ENCODE measurements at regions not wholly inside any gene's neighbourhood (a gene's known extent, or its start where the extent isn't known, plus 50 kb on each side); places are given as distances from the start of the nearest gene placed in this dataset.

DNA sequence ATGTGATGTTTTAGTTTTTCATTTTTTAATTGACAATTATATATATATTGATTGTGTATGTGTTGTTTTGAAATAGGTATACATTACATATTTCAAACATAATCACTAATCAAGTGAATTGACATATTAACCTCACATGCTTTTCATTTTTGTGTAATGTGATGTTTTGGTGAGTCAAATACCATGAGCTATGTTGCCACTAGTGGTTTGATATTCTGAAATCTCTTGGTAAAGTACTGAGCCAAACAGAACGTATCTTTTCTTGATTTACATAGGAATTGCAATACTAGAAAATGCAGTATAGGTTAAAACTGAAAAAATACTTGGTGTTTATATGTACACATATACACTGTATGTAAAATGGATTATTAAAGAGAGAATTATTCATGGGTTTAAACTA lies 65.2 kb upstream of the SIAH1 start:
- Histone ChIP-seq H3K27ac (no peak overlapping the region), H3K27me3 (no peaks in the 10 kb centered on the region), H3K36me3 (no peaks in the 10 kb centered on the region), H3K4me3 (no peak overlapping the region), H3K4me1 (peaks cover 0 to 16% (median 3%) of the 10 kb centered on the region in 12 donors), H3K9me3 (no peaks in the 10 kb centered on the region)
- TF ChIP-seq, protein P1, sequence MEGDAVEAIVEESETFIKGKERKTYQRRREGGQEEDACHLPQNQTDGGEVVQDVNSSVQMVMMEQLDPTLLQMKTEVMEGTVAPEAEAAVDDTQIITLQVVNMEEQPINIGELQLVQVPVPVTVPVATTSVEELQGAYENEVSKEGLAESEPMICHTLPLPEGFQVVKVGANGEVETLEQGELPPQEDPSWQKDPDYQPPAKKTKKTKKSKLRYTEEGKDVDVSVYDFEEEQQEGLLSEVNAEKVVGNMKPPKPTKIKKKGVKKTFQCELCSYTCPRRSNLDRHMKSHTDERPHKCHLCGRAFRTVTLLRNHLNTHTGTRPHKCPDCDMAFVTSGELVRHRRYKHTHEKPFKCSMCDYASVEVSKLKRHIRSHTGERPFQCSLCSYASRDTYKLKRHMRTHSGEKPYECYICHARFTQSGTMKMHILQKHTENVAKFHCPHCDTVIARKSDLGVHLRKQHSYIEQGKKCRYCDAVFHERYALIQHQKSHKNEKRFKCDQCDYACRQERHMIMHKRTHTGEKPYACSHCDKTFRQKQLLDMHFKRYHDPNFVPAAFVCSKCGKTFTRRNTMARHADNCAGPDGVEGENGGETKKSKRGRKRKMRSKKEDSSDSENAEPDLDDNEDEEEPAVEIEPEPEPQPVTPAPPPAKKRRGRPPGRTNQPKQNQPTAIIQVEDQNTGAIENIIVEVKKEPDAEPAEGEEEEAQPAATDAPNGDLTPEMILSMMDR (IDR thresholded peaks at IDR 0.05): no peak
- no peak for TF ChIP-seq POLR2A (IDR thresholded peaks at IDR 0.05)
- DNase-seq: no peak
- intact Hi-C loops (cut with DNase I): no loop called here
- no peak for ATAC-seq
- WGBS, 4 donors: 31 to 78% (median 47%) methylated on average over 1 of the region's 1 CpG

DNA sequence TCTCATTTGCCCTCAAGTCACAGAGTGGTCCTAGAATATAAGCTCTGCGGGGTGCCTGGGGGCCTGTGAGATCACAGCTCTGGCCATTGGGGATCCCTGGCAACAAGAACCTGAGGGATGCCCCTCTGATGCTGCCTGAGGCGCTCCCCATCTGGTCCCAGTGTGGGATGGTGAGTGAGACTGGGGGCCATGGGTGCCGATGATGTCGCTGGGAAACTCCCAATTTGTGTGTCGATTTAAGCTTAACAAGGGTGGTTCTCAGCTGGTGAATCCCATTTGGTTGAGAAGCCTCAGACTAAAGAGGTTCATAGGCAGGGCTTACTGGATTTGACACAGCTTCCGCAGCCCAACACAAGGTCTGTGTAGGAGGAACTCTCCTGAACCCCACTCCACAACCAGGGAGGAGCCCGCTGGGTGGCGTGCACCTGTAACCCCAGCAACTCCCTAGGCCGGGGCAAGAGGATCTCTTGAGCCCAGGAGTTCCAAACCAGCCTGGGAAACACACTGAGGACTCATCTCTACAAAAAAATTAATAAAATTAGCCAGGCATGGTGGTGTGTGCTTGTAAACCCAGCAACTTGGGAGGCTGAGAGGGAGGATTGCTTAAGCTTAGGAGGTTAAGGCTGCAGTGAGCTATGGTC lies 63.7 kb upstream of the SIAH1 start:
- 90 to 95% (median 93%) methylated on average over 9 of the region's 9 CpGs for WGBS, 4 donors
- intact Hi-C loops (cut with DNase I): loop anchor here in 2 of 10 donors (5.0 kb wide), 2 partner anchors 88 to 173 kb away; no protein-coding TSS in a partner anchor
- Histone ChIP-seq H3K27me3 (no peaks in the 10 kb centered on the region), H3K27ac (no peak overlapping the region), H3K9me3 (no peaks in the 10 kb centered on the region), H3K36me3 (no peaks in the 10 kb centered on the region), H3K4me3 (no peak overlapping the region), H3K4me1 (peaks cover 0 to 24% (median 15%) of the 10 kb centered on the region in 12 donors)
- ATAC-seq (no peak), DNase-seq (no peak)
- TF ChIP-seq POLR2A (IDR thresholded peaks at IDR 0.05): no peak
- TF ChIP-seq, protein P1 (IDR thresholded peaks at IDR 0.05): no peak

- peaks cover 0 to 23% (median 16%) of the 10 kb centered on the region in 12 donors for H3K4me1 ChIP-seq
- no peak overlapping the region for H3K27ac ChIP-seq
- H3K9me3 ChIP-seq: no peaks in the 10 kb centered on the region
- H3K36me3 ChIP-seq: no peaks in the 10 kb centered on the region
- no peak for DNase-seq
- no peak for TF ChIP-seq POLR2A (IDR thresholded peaks at IDR 0.05)
- TF ChIP-seq, protein P1 (IDR thresholded peaks at IDR 0.05): no peak
- H3K4me3 ChIP-seq: no peak overlapping the region
- intact Hi-C loops (cut with DNase I): loop anchor here in 2 of 10 donors (5.0 kb wide), 2 partner anchors 89 to 174 kb away; no protein-coding TSS in a partner anchor
- no peaks in the 10 kb centered on the region for H3K27me3 ChIP-seq
- WGBS, 4 donors: 82 to 94% (median 88%) methylated on average over 6 to 7 of the region's 7 CpGs
- no peak for ATAC-seq
Observed at GRCh38 chr16:48447940-48448536, 62.8 kb upstream of the SIAH1 start.

- Histone ChIP-seq H3K9me3 (no peaks in the 10 kb centered on the region), H3K27me3 (no peaks in the 10 kb centered on the region), H3K36me3 (no peaks in the 10 kb centered on the region), H3K4me3 (no peak overlapping the region), H3K4me1 (peaks cover 0 to 20% (median 13%) of the 10 kb centered on the region in 12 donors), H3K27ac (no peak overlapping the region)
- intact Hi-C loops (cut with DNase I): loop anchor here in 2 of 10 donors (5.0 kb wide), 2 partner anchors 90 to 175 kb away; no protein-coding TSS in a partner anchor
- no peak for DNase-seq
- 91 to 95% (median 95%) methylated on average over 8 of the region's 8 CpGs for WGBS, 4 donors
- no peak for ATAC-seq
- TF ChIP-seq, protein P1 (IDR thresholded peaks at IDR 0.05): no peak
- TF ChIP-seq POLR2A (IDR thresholded peaks at IDR 0.05): no peak
Observed at GRCh38 chr16:48447428-48447827, 62.2 kb upstream of the SIAH1 start.
